Activated gamma-delta T cell (primary cell): ENCODE measurements at regions not wholly inside any gene's neighbourhood (a gene's known extent, or its start where the extent isn't known, plus 50 kb on each side); places are given as distances from the start of the nearest gene placed in this dataset.

Experiments used
- DNase-seq: peaks from one replicate; lab custom pipeline; 2025; lab: John Stamatoyannopoulos, UW

DNA sequence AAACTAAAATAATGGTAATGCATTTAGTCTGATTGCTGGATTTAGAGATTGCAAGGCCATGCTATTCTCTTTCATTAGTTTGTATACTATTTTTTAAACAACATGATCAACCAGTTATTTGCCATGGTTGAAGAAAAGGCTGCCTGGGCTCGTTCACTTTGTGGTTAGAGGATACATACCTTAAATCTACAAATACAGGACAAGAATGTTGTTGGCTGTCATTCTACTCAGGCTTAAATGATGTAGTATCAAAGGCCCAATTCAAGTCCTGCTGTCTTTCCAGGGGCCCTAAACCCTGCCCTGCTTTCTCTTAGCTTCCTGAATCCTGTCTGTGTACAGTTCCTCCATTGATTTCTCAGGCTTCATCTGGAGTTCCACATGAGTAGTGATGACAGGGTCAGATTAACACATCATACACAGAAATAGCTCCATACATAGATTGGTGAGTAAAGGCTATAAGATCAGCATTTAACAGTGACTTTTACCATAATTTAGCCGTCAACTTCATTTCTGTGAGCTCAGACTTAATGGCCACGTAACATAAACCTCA lies 114.9 kb upstream of the GPRIN3 start:
- no peak for DNase-seq

DNA sequence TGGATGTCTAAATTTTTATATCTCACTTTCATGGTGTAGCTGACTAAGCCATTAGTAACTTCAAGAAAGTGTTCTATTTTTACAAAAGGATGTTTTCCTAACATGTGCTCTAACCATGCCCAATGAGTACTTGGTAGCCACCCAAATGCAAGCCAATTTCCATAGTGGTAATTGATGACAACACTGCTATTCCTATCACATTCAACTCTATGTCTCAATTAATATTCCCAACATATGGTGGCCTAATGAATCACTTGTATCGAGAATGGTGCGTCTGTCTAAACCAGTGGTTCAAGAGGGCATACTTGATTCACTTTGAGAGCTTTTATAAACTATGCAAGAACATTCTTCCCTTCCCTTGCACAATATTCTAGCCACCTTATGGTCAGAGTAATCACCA lies 112.9 kb upstream of the GPRIN3 start:
- DNase-seq, result no peak

DNA sequence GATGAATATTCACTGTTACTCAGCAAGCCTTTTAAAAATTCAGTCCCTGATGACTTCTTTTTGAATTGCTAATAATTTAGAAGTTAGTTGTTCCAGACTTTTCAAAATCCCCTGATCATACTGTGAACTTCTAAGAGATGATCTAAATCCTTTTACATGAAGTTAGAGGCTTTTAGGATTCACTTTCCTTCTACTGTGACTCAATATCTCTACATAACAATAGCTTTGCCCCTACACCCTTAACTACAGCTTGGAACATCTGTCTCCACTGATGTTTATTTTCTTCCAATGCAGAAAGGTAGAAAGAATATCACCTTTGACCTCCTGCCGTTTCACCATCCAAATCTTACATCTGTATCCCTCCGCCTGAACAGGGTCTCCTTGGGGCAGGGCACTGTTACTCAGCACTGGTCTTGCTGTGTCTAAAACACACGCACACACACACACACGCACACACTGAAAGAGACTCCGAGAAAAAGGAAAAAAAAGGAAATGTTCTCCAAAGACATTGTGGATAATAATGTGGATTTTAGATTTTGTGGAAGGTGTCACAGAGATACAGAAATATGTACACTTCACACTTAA lies 111.6 kb upstream of the GPRIN3 start:
- DNase-seq, result no peak

DNA sequence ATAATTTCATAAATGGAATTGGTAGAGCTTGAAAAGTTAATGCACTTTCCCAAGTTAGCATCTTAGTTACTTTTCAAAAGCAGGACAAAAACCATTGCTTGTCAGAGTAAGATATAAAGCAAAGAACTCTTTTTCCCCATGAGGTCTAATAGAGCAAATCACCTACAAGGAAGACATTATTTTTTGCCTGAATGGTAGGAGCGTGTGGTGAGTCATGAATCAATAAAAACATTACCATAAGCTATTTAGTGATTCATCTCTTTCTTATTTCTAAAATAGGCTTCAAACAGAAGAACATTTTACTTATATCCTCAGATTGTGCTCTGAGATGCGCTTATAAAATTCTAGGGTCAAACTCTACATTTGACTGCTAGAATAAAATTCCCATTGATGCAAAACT lies 109.4 kb upstream of the GPRIN3 start:
- DNase-seq, result no peak

DNA sequence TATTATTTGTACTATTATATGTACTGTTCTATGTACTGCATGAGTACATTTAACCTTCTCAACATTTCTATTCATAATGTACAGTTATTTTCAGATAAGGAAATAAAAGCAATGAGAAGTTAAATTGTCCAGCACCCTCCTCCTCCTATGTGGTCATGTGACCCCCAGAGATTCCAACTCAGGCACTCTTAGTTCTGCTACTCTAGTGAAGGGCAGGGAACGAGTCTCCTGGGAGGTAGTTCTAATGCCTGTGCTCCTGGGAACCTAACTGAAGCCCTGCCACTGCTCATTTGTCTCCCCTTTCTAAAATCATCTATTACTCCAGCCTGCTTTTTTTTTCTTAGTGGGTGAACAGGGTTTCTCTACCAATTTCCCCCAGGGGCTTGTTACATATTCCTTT lies 105.9 kb upstream of the GPRIN3 start:
- no peak for DNase-seq

DNA sequence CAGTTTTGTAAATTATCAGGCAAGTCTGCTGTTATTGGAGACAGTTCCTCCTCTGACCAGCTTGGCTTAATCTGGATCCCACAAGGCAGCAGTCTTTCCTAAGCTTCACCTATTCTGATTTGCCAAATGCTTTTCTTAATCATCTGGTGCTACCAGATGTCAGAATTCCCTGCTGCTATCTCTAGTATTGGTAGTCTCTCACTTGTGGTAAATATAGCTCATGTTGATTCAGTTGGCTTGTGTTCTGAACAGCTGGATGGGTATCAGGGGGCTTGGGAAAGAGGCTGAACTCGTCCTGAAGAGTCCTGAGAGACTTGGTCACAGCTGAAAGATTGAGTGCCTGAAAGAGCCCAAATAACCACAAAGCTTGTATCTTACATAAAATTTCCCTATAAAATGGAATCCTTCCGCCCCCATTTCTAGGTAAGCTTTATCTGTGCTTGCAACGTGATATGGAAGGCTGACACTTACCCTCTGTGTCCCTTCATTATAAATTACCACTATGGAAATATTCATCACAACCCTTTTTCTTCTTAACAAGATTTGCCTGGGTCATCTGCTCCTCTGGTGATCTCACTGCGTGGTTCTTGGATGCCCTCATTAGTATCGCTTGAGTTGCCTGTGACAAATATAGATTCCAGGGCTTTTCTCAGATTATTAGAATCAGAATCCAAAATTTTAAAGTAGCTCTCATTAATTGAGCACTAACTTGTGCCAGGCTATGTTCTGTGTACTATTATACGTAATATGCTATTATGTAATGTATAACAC lies 104.1 kb upstream of the GPRIN3 start:
- DNase-seq, result no peak

DNA sequence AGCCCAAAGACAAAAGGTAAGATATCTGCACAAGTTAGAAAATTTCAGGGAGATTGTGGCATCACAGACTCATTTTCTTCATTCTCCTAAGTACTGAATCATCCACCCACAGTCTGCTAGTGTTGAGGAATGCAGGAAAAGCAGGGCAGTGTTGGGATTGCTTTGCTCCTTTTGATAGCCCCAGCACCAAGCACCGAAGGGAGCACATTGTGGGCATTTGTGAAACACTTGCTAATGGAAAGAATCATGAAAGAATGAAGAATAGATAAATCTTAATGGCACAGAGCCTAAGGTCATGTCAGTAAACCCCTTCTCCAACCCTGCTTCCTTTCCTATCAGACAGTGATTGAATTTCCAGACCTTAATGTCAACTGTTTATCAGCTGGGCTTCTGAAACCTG lies 103.1 kb upstream of the GPRIN3 start:
- no peak for DNase-seq

DNA sequence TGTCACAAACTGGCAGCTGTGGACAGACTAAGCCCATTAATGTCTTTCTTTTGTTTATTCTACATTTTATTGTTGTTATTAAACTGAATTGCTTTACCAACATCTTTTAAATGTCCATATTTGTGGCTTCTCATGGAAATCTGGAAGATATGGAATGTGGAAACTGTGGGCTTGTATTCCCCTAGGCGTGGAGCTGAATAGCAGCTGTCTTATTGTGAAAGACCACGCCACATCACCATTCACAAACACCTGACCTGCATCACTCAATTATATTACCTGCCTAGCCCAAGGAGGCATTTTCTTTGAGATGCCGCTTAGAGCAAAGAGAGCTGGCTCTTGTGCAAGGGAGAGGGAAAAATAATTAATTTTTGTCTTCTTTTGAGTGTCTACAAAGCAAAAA lies 96.9 kb upstream of the GPRIN3 start:
- no peak for DNase-seq

DNA sequence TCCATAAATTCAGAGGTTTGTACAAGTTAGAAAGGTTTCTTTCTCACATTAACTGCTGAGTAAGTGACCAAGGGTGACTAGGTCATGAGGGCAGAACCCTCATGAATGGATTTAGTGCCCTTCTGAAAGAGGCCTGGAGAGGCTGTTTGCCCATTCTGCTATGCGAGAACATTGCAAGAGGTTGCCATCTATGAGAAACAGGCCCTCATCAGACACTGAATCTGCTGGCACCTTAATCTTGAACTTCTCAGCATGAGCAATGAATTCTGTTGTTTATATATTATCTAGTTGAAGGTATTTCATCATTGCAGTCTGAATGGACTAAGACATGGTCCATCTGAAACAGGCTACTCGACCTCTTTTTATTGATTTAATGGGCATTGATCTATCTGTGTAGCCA lies 96.2 kb upstream of the GPRIN3 start:
- DNase-seq, result no peak

DNA sequence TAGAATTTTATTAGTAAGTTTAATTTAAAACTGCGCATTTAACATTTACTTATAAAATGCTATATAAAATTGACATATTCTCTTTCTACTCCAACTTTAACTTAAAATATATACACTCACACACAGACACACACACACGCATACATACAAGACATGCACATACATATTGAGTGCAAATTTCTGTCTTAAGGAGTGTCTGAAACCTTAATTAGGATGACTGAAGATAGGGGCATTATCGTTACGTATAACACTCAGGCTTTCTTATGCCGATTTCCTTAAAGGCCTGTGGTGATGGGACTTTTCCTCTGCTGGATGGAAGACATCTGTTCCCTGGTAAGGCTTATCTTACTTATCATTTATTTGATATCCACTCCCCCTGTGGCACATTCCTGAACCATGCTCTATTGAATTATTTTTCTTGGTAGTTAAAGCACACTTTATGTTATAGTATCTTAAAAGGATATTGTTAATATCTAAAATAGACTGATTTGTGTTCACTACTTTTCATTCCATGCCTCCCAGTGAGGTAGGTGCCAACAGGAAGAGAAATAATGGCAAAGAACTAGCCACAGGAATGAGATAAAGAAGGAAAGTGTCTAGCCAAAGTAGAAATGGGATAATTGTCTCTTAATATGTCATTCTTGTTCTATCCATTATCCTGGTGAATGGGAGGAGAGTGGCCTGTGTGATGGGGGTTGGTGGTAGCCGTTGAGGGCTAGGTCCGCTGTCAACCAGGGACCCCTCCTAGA lies 92.9 kb upstream of the GPRIN3 start:
- no peak for DNase-seq

DNA sequence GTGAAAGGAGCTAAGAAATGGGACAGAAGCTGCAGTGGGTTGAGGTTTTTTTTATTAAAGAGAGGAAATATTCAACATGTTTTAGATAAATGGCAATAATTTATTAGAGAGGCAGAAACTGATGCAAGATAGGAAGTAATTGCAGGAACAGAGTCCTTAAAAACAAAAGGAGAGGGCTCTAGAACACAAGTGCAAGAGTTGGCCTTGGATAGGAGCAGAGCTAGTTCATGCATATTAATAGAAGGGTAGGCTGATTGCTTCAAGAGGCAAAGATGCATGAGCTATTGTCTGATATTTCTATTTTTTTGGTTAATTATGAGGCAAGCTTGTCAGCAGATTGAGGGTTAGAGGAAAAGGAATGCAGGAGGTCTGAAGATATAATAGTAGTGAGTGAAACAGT lies 91.0 kb upstream of the GPRIN3 start:
- DNase-seq, result no peak

DNA sequence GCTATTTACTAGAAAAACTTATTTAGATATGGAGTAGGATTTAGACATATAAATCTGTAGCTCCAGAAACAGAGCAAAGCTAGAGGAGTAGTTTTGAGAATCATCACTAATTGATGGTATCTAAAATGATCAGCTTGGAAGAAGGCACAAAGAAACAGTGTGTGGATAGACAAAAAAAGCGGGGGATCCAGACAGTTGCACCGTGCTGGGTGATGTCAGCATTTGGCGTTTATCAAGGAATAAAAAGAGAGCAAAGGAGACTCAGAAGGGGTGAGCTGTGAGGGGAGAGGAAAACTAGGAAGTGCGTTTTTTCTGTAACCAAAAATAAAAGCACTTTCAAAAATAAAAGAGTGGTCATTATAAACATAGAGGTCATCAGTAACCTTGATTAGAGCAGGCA lies 90.5 kb upstream of the GPRIN3 start:
- no peak for DNase-seq

DNA sequence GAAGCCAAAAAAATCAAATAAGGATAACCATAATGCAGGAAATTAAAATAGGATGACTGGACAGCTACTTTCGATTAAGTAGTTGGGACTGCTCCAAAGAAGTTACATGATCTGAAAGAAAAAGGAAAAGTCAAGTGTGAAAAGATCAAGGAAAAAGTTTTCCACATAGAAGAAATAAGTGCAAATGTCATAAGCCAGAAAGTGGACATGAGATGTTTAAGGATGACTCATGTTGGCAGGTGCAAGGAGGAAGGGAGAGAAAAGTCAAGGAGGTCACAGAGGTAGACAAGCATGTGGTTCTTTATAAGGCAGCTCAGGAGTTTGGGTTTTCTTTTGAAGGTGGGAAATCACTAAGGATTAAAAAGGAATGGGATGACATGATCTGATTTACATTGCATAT lies 89.8 kb upstream of the GPRIN3 start:
- no peak for DNase-seq

DNA sequence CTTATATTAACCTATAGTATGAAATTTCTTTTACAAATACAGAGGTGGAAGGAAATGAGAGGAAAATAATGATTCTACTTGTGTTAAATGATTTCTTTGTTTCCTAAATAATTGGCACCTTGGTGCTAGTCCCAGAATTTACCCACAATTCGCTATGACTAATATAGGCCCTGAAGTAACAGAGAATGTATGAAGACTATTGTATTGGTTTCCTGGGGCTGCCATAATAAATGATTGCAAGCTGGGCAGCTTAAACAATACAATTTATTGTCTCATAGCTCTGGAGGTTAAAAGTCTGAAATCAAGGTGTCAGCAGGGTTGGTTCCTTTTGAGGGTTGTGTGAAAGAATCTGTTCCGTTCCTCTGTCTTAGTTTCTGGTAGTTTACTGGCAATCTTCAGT lies 74.8 kb upstream of the GPRIN3 start:
- no peak for DNase-seq

DNA sequence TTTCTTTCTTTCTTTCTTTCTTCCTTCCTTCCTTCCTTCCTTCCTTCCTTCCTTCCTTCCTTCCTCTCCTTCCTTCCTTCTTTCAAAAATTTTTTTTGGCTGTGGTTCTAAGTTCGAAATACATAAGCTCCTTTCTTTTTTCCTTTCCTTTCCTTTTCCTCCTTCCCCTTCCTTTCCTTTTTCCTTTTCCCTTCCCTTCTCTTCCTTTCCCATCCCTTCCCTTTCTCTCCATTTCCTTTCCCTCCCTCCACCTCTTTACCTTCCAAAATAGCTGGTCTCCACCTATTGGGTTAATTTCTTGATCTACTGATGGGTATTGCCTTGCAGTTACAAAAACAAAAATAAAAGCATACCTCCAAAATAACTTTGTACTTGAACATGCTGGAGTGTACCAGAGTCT lies 73.4 kb upstream of the GPRIN3 start:
- DNase-seq, result no peak

DNA sequence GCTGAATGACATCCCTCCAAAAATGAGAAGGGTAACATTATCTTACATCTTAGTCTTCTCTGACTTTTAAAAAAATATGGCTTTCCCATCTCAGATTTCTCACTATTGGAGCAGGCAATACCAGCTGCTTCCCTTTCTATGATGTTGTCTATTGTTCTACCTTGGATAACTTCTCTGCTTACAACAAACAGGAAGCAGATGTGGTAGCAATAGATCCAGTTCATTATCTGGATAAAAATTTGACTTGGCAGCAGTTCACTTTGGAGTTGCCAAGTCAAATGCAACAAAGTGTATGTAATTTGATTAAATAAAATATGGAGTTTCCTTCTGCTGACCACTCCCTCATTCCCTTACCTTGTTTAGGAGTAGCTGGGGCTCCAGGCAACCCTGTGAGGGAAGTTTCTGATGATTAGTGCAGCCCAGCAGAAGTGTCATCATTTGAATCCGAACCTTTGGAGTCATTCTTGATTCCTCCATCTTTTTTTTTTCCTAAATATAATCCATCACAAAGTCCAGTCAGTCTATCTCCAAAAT lies 72.0 kb upstream of the GPRIN3 start:
- DNase-seq, result no peak

DNA sequence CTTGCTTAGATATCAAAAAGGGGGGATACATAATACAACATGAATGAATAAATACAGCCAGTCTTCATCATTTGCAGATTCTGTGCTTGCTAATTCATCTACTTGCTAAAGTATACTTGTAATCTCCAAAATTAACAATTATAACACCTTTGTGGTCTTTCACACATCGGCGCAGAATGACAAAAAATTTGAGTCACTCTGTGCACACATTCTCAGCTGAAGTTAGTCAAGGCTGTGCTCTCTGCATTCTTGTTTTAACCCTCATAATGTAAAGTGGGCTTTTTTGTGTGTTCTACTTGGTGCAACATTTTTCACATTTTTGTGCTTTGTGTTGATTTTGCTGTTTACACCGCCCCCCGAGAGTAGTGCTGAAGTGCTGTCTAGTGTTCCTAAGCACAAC lies 65.8 kb upstream of the GPRIN3 start:
- DNase-seq, result no peak

DNA sequence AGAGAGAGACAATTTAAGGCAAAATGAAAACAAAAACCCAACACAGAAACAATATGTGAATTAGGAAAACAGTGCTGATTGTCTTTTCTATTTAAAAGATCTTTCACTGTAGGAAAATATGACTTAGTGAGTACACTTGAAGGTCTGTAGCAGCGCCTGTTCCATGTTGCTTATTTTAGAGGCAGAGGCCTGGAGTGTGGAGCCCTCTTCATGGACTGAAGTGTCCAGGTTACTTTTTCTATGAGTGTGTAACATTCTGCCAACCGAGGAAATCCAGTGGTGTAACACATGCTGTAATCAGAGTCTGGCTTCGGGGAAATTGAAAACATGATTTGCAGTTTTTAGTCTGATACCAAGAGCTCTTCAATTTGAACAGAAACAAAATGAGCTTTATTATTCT lies 64.0 kb upstream of the GPRIN3 start:
- DNase-seq, result no peak

DNA sequence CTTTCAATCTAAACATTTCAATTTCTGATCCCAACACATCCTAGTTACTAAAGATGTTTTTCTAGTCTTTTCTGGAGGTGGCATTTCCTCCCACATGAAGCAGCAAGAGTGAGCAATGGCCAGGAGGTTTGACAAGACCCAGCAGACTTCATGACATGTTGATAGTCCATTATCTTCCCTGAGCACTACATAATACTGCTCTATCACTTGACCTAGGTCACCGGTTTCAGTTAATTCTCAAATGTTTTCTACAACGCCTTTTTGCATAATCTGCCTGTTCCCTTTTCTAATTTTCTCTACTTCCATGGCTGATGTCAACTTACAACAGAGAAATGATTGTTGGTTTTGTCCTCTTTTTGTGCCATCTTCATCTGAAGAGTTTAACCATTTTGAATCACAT lies 62.0 kb upstream of the GPRIN3 start:
- DNase-seq, result no peak

DNA sequence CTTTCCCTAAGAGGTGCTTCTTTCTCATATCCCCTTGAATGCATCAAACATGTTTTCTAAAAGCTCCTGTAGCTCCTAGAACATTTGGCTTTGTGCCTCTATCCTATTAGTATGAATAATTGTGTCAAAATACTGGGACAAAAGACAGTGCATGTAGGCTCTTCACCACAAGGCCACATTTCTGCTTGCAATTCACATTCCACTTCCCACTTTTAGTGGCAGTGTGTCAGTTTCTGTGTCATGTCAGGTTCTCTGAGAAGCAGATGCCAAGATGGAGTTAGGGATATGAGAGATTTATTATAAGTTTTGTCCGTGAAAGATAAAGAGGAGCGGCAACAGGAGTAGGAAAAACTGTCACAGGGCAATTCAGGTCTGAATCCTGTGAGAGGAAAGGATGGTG lies 61.3 kb upstream of the GPRIN3 start:
- DNase-seq, result no peak

DNA sequence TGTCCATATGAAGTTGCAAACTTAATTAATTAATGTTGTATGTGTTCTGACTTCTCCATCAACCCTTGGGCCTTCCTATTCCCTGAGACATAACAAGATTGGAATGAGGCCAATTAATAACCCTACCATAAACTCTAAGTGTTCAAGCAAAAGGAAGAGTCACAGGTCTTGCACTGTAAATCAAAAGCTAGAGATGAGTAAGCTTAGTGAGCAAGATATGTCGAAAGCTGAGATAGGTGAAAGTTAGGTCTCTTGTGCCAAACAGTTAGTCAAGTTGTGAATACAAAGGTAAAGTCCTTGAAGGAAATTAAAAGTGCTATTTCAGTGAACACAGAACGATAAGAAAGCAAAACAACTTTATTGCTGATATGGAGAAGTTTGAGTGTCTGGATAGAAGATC lies 58.2 kb upstream of the GPRIN3 start:
- no peak for DNase-seq

DNA sequence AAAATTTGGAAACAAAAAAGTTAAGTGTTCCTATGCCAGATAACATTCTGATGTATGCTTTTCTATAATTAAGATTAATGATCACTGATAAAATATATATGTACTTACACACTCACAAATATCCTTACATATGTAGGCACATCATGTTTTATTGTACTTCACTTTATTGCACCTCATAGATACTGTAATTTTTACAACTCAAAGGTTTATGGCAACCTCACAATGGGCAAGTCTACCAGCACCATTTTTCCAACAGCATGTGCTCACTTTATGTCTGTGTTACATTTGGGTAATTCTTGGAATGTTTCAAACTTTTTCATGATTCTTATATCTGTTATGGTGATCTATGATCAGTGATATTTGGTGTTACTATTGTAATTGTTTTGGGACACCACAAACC lies 57.8 kb upstream of the GPRIN3 start:
- DNase-seq, result no peak

DNA sequence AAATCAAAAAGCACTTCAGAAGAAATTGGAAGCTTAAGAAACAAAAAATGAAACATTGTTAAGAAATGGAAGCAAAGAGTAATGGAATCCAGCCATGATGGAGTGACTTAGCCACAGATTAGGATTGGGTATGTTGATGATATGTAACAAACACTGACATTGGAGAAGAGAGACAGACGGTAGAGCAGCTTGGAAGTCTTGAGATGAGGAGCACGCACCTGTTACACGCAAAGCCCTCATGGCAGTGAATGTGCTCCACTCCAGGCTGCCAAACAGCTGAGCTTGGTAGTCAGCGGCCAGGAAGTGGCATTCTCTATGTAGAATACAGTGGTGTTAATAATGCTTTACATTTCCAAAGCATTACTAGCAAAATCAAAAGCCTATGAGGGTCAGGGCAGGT lies 56.9 kb upstream of the GPRIN3 start:
- no peak for DNase-seq
